NCI-H146 treated with DMSO at 0.1 percent for 48 hours (cell line): ENCODE measurements at regions not wholly inside any gene's neighbourhood (a gene's known extent, or its start where the extent isn't known, plus 50 kb on each side); places are given as distances from the start of the nearest gene placed in this dataset.
A peak's percentile ranks its signal among the peaks of the same experiment; 100 is the strongest.

Experiments used
- DNase-seq: peaks from one replicate; lab custom pipeline; 2025; ENCODE audit not compliant: unreplicated experiment; lab: John Stamatoyannopoulos, UW

DNA sequence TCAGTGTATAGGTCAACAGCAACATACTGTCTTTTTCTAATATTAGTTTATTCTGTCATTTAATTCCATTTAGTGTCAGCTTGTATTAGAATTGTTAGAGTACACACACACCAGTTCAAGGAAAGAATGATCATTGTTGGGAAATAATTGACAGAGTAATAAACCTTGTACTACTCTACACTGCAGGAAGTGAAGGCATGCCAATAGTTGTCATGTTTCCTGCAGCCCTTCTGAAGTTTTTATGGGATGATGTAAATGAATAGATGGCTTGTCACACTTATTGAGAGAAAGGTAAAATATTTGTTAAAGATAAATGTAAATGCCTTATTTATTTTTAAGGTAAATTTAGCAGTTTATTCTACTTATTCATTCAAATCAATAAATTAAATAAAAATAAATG is 306.9 kb upstream of the KLHL1 start:
- DNase-seq: no peak

DNA sequence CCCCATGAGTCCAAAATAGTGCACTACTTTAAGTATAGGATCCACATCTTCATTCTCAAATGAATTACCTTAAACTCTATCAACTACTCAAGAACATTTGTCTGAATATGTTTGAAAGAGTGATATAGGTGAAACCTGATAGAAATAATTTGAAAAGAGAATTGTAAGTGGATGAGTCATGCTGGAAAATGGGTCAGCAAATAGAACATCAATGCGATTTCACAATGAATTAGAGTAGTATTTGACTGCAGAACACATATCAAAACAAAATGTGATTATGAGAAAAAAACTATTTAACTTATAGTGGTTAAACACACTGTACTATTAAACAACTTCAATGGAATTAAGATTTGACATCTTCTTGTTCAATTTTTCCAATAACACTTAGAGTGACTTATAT is 300.6 kb upstream of the KLHL1 start:
- DNase-seq: no peak

DNA sequence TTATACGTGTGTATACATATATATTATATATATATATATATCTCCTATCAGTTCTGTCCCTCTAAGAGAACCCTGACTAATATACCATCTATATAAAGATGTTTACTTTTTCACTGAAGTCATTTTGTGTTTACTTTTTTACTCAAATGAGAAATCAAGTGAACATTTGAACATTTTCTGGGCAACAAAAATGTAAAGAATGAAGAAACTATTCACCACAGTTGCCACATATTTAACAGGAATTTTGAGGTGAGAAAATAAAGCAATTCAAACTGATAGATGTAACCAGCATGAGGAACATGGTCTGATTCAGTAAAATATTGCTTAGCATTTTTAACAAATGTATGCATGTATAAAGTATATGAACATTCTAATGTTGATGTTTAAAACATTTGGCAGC is 299.2 kb upstream of the KLHL1 start:
- no peak for DNase-seq

DNA sequence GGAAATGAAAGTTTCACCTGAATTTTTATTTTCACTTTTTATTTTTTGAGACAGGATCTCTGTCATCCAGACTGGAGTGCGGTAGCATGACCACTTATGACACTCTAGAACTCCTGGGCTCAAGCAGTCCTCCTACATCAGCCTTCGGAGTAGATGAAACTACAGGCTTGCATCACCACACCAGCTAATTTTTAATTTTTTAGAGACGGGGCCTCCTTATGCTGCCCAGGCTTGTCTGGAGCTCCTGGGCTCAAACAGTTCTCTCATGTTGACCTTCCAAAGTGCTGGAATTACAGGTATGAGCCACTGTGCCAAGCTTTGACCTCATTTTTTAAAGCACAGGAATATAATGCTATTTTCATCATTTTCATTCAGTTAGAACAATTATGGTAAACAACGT is 297.0 kb upstream of the KLHL1 start:
- no peak for DNase-seq

DNA sequence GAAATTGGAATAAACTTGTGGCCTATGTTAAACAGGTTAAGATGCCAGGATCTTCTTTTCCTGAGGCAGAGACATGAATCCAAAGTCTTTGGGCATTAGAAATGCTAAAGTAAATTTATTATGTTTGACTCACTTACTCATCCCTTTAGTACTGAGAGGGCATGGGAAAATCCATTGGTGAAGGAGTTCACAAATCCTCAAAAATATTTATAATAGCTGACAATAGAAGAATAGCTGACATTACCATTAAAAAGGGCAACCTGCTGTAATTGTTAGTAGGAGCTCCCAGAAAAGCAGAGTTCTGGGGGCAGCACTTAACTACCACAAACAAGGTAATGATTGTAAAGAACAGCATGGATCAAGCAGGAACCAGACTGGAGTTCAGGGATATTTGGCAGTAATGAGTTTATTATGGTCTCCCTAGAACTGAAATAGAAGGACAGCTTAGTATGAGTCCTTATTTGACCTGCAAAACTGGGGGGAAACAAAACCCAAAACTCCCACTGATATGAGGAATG is 285.8 kb upstream of the KLHL1 start:
- no peak for DNase-seq

DNA sequence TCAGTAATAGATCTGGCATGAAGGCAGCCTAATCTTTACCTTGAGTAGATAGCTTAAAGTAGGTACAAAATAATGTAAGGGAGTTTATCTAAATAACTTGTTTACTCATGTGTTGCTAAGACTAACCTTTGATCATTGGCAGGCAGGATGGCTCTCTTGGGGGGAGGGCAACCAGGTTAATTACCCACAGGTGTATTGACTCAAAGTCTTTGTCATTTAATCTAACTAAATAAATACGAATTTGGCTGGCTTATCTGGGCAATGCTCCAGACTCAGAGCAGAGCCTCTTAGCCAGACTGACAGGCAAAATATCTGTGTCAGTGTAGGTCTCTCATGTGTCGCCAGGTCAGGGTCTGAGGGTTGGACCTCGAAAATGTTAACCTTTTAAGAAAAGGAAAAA is 283.4 kb upstream of the KLHL1 start:
- DNase-seq: peak; percentile 91

DNA sequence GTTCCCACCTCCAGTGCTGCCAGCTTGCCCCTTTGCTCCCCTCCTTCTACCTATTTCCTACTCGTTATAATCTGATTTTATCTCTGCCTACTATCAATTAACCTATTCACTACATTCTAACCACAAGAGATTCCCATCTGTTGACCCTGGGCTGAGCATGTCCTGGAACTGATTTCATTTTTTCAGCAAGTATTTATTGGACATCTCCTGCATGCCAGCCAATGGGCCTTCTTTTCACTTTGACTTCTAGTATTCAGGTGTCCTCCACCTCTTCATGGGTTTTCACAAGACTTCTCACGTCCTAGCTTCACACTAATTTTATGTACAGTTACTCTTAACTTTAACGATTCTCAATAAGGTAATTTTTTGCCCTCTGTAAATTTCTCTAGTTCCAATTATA is 282.7 kb upstream of the KLHL1 start:
- no peak for DNase-seq

DNA sequence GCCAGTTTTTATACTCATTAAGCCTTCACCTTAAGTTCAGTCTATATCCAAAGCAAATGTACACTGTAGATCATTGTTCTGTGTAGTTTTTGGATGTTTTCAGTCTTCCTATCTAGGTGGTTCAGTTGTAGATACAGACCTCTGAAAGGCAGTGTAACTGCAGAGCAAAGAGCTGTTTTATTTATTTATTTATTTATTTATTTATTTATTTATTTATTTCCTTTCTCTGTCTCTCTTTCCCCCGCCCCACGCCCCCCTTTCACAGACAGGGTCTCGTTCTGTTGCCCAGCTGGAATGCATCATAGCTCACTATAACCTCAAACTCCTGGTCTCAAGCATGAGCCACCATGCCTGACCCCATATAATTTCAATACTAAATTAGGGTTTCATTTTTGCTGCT is 281.8 kb upstream of the KLHL1 start:
- no peak for DNase-seq

DNA sequence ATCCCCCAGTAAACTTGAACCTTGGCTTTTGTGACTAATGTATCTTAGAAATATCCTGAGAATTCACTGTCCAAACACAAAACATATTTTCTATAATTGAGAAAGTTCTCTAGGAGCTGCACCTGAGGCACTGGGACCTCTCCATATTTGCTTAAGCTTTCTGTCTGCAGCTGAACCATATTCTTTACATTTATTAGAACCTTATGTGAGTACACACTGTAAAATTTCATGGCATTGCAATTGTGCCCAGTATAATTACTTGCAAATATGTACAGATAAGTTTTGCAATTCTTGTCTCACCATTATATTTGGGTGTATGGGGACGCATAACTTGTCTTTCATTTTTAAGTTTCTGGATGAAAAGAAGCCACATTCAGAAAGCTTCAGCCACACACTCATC is 280.7 kb upstream of the KLHL1 start:
- no peak for DNase-seq

DNA sequence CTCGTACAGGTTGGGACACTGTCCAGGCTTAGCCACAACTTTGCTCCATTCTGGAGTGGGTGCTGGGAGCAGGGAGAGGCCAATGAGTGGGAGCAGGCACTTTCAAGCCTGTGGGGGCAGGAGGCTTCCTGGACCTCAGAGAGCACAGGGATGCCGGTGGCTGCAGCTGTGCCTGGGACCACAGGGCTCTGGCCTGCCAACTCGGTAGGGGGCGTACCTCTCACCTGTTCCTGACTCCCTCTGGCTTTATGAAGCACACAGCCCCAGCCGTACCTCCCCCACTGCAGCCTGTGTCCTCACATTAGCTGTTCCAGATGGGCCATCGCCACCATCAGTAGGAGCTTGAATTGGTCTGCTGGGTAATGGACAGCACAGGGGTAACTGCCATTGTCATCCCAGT is 278.7 kb upstream of the KLHL1 start:
- no peak for DNase-seq

DNA sequence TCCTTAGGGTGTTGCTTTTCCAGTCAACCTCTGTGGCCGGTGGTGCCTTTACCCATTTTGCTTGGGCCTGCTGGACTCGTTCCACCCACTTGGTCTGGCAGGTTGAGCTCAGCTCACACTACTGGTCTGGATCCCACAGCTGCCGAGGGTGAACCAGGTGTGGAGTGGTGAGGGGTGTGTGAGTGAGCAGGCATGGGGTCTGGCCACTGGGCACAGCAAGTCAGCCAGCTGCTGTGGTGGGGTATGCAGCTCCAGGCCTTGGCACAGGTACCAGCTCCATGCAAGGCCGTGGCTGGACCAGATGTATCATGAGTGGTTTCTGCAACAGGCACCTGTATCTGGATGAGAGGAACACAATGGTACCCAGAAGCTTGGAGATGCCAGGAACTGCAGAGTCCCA is 277.6 kb upstream of the KLHL1 start:
- DNase-seq: no peak

DNA sequence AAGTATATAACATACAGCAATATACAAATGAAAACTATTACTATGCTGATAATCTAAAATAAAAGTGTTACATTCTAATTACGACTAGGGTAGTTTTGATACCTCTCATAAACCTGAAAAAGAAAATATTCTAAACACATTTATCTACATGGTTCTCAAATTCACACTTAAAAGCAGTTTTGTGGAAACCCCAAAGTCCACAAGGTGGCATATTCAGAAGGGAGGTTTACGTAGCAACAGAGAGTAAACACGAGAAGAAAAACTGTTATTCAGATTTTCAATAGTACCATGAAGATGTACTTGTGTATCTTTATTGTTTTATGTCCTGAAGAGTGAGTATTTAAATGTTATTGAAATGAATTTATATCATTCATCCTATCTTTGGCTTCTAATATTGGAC is 275.9 kb upstream of the KLHL1 start:
- DNase-seq: no peak

DNA sequence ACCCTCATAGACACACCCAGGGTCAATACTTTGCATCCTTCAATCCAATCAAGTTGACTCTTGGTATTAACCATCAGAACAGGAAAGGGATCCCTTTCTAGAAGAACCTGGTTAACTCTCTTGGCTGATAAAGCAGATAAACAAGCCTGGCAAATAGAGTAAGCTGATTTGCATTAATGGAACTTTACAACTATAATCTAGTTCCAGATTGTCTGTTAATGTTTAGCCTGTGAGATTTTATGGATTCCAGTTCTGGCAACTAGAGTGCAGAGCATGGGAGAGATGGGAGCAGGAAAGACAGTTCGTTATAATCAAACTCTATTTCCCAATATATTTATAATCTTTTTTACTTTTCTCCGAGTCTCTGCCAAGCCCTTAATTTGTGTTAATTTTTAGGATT is 272.6 kb upstream of the KLHL1 start:
- DNase-seq: no peak

DNA sequence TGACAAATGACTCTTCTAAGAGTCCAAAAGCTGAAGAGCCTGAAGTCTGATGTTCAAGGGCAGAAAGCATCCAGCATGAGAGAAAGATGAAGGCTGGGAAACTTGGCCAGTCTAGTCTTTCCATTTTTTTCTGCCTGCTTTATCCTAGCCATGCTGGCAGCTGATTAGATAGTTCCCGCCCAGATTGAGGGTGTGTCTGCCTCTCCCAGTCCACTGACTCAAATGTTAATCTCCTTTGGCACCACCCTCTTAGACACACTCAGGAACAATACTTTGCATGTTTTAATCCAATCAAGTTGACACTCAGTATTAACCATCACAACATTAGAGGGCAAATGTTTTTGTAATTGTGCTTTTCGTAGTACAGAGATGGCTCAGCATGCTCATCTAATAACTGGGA is 267.5 kb upstream of the KLHL1 start:
- DNase-seq: no peak

DNA sequence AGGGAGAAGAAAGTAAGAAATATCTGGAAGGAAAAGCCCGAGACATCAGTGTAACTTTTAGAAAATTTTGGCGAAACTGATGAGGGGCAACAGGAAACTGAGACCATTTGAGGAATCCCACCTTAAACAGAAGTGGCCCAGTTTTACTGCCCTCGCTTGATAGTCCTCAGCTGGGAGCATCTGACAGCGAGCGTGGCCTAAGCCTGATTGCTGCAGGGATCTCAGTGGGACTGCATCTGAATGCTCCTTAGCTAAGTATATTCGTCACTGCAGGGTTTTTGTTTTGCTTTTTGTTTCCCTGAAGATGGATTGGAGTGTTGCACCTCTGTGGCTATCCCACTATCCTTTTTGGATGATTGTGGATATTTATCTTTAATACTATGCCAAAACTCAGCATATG is 262.7 kb upstream of the KLHL1 start:
- DNase-seq: no peak

DNA sequence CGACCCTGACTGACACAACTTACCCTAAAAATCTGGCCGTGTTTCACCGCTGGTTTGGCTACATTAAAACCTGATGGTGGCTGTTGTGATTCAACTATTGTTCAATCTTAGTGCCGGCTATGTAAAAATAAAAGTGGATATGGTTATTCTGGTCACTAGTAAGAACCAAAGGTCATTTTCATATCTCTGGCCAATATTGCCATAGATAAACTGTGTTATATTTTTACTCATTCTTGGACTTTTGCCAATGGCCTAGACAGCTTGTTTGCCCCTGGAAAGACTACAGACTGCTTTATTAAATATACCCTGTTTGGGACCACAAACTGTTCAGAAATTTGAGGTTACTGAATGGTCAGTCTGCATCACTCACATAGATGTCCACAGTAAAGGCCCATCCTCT is 258.5 kb upstream of the KLHL1 start:
- no peak for DNase-seq

DNA sequence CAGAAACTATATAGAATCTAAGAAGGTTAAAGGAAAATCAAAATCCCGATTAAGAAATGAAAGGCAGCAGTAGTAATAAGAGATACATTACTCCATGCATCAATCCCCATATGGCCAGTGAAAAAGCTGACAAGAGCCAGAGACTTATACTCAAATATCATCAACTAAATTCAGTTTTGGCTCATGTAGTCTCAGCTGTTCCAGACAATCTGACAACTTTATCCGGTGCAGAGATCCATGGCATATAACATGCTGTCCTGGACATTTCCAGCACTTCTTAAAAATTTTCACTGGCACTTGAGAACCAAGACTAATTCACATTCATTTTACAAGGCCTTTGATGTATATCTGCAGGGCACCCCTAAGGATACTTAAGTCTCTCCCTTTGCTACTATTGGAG is 255.7 kb upstream of the KLHL1 start:
- DNase-seq: no peak

DNA sequence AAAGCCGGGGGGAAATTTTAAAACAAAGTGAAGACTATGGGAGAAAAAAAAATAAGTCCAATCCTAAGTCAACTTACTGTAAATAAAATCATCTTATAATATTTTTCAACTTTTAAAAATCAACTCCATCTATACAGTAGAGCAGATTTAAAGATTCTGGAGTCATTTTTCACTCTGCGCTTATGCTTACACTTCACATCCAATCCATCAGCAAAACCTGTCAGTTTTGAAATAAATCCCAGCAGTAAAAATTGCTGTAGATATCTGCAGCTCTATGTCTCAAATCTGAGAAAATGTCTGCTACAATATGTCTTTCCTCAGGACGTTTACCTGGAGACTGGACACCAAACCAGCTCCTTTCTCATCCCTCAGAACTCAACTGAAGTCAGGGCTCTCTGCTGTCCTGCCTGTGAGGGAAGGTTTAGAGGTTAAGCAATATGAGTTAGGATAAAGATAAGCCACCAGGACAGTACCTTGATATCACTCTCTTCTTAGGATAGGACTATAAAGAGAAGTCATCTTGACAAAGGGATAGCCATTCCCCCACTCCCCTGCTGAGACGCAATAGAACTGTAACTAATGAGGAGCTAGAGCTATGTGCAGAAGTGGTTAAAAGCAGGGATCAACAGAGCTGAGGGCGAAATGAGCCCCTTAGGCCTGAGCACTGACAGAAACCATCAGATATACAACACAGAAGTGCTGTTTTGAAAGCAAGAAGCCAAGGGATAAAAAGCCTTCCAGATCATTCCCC is 254.7 kb upstream of the KLHL1 start:
- no peak for DNase-seq

DNA sequence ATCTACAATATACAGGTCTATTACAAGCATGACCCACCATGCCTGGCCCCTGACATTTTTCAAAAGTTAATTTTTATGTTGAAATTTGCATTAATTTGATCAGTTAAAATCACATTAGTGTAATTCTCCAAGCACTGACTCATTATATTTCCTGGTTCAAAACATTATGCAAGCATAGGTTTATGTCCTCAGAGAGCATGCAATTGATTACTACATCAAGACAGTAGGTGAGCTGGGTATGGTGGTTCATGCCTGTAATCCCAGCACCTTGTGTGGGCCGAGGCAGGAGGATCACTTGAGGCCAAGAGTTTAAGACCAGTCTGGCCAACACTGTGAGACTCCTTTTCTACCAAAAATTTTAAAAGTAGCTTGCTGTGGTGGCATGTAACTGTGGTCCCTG is 248.8 kb upstream of the KLHL1 start:
- no peak for DNase-seq

DNA sequence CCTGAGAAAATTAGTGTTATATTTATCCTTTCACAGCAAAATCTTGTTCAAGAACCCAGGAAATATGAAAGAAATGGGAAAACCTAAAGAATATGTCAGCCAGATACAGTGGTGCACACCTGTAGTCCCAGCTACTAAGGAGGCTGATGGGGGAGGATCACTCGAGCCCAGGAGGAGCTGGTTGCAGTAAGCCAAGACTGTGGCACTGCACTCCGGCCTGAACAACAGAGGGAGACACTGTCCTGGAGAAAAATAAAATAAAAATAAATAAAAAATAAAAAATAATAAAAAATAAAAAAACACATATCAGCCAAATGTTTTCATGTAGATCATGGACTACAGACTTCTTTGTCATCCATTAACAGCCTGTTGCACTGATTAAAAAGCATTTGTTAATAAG is 244.8 kb upstream of the KLHL1 start:
- no peak for DNase-seq

DNA sequence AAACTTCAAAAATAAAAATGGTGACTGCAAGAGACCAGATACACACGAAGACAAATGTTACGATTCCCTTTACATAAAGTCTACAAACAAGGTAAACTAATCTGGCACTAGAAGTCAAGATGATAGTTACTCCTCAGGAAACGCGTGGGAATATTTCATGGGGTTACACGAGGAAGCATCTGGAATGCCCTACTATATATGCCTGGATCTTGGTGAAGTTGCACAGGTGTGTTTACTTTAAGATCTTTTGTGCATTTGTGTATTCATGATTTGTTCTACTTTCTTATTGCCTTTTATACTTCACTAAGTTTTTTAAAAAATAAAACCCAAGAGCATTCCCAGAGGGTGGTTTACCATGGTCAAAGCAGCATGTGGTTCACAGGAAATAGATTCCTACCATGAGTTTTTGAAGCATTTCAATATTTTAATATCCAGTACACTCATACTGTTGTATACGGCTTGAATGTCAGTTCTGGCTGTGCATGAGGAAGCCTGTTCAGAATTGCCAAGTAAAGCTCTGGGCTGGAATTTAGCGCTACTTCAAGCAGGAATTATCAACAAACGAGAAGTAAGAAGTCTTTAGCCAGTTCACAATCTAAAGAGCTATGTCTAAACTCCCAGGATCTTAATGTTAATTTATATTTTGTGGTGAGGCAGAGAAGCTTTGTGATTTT is 239.8 kb upstream of the KLHL1 start:
- no peak for DNase-seq

DNA sequence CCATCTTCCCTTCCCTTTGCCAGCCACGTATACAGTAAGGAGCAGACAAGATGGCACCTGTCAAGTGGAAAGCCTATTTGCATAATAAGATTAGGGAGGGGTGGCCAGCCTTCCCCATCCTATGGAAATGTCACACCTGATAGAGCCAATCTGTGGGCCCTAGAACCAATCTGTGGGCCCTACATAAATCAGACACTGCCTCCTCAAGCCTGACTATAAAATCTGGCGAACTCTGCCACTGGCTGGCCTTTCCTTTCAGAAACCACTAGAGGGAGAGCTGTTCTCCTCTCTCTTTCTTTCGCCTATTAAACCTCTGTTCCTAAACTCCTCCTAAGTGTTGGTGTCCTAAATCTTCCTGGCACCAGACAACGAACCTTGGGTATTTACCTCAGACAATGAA is 231.5 kb upstream of the KLHL1 start:
- DNase-seq: no peak

DNA sequence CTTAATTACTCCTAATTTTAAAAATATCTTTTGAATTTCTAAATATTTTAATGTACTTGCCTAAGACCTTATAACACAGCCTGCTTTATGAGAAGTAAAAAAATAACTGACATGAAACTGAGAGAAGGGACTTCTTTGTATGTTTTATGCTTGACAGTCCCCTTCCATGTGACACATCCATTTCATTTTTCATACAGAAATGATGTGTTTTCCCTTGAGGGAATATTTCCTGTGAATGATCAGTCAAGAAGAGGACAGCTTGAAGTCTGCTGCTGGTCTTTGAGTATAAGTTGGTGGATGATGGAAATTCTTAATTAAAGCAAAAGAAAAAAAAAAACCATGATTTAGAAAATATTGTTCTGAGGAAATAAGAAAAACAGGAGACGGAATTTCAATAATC is 230.4 kb upstream of the KLHL1 start:
- DNase-seq: no peak
